ENCODE measurements at regions not wholly inside any gene's neighbourhood (a gene's known extent, or its start where the extent isn't known, plus 50 kb on each side); places are given as distances from the start of the nearest gene placed in this dataset.

DNA sequence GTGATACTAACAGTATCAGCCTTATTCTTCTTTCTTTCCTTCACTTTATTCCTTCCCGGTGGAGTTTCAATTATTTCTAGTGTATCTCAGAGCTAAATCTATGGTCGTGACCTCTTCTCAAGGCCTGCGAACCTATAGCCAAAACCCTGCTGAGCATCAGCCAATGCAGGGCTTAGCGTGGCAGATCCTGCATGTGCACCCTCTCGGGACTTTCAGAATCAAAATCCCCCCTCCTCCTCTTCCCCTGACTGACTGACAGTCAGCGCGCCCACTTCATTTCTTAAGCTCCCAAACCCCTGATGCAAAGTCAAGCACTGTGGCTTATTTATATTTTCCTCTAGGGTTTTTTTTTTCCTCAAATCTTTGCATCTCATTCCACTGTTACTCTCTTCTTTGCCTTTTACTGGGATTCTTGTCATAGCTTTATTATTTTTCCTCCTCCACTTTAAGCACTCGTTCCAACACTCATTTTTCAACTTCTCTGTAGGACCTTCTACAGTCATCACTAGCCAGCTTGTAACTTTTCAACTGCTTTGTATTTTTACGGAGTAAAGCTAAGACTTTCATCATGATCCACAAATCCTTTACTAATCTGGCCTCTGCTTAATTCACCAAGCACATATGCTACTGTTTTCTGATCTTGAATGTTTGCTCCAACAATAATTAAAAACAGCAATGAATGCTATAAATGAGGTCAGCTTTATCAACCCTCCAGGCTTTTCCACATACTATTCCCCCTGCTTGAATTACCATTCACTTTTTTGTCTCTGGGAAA lies 896.5 kb upstream of the PIK3C3 start:
- TF ChIP-seq POLR2AphosphoS5 (IDR thresholded peaks at IDR 0.05; ENCODE audit: low read depth, low read length) (no peak), FOXP2 (optimal IDR thresholded peaks at IDR 0.05; ENCODE audit: borderline replicate concordance, extremely low read depth, extremely low read length, insufficient read depth) (no peak)
- TF ChIP-seq, protein P1, sequence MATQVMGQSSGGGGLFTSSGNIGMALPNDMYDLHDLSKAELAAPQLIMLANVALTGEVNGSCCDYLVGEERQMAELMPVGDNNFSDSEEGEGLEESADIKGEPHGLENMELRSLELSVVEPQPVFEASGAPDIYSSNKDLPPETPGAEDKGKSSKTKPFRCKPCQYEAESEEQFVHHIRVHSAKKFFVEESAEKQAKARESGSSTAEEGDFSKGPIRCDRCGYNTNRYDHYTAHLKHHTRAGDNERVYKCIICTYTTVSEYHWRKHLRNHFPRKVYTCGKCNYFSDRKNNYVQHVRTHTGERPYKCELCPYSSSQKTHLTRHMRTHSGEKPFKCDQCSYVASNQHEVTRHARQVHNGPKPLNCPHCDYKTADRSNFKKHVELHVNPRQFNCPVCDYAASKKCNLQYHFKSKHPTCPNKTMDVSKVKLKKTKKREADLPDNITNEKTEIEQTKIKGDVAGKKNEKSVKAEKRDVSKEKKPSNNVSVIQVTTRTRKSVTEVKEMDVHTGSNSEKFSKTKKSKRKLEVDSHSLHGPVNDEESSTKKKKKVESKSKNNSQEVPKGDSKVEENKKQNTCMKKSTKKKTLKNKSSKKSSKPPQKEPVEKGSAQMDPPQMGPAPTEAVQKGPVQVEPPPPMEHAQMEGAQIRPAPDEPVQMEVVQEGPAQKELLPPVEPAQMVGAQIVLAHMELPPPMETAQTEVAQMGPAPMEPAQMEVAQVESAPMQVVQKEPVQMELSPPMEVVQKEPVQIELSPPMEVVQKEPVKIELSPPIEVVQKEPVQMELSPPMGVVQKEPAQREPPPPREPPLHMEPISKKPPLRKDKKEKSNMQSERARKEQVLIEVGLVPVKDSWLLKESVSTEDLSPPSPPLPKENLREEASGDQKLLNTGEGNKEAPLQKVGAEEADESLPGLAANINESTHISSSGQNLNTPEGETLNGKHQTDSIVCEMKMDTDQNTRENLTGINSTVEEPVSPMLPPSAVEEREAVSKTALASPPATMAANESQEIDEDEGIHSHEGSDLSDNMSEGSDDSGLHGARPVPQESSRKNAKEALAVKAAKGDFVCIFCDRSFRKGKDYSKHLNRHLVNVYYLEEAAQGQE (IDR thresholded peaks at IDR 0.05; ENCODE audit: insufficient read depth in 1 of 2, low read depth in 2 of 2, low read length in 2 of 2), result no peak

DNA sequence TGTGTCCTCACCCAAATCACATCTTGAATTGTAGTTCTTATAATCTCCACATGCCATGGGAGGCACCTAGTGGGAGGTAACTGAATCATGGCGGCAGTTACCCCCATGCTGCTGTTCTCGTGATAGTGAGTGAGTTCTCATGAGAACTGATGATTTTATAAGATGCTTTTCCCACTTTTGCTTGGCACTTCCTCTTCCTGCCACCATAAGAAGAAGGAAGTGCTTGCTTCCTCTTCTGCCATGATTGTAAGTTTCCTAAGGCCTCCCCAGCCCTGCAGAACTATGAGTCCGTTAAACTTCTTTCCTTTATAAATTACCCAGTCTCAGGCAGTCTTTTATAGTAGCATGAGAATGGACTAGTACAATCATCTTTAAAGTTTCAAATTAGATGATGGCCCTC lies 902.4 kb upstream of the PIK3C3 start:
- no peak for TF ChIP-seq POLR2AphosphoS5 (IDR thresholded peaks at IDR 0.05; ENCODE audit: low read depth, low read length)
- TF ChIP-seq FOXP2 (optimal IDR thresholded peaks at IDR 0.05; ENCODE audit: borderline replicate concordance, extremely low read depth, extremely low read length, insufficient read depth), result no peak
- TF ChIP-seq SIN3A (IDR thresholded peaks at IDR 0.05; ENCODE audit: borderline replicate concordance, insufficient read depth, low read length), result no peak
- TF ChIP-seq, protein P1 (IDR thresholded peaks at IDR 0.05; ENCODE audit: insufficient read depth in 1 of 2, low read depth in 2 of 2, low read length in 2 of 2), result no peak
- TF ChIP-seq TAF1 (IDR thresholded peaks at IDR 0.05; ENCODE audit: borderline replicate concordance, insufficient read depth, low read length), result no peak

DNA sequence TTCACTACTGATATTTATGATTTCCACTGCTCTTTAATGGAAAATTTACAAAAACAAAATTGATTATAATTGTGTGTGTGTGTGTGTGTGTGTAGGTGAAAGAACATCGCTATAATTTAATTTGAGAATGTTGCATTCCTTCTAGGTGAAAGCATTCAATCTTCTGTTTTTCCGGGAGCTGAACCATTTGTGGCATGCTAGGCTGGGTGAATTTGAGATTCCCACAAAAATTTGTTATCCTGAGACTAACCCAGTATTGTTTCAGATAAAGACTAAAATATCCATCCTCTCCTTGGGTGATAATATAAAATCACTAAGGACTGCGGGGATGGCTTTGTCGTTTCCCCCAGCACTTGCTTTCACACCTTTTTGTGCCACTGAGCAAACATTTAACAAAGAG lies 911.2 kb upstream of the PIK3C3 start:
- no peak for TF ChIP-seq TAF1 (IDR thresholded peaks at IDR 0.05; ENCODE audit: borderline replicate concordance, insufficient read depth, low read length)
- TF ChIP-seq, protein P1 (IDR thresholded peaks at IDR 0.05; ENCODE audit: insufficient read depth in 1 of 2, low read depth in 2 of 2, low read length in 2 of 2), result no peak
- TF ChIP-seq POLR2AphosphoS5 (IDR thresholded peaks at IDR 0.05; ENCODE audit: low read depth, low read length), result no peak
- no peak for TF ChIP-seq SIN3A (IDR thresholded peaks at IDR 0.05; ENCODE audit: borderline replicate concordance, insufficient read depth, low read length)
- no peak for TF ChIP-seq FOXP2 (optimal IDR thresholded peaks at IDR 0.05; ENCODE audit: borderline replicate concordance, extremely low read depth, extremely low read length, insufficient read depth)

DNA sequence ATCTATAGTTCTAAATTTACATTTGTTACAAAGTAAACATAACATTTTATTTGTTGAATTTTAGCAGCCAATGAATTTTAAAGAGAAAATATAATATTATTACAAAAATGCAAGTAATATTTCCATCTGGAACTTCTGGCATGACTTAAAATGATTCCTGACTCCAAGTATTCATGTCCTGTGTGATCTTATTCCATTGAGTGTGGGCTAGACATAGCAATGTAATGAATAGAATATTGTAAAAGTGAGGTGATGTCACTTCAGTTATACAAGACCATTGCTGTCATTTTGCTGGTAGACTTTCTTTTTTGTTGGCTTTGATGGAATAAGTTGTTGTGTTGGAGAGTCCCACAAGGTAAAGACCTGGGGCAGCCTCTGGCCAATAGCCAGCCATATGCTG lies 912.2 kb upstream of the PIK3C3 start:
- no peak for TF ChIP-seq FOXP2 (optimal IDR thresholded peaks at IDR 0.05; ENCODE audit: borderline replicate concordance, extremely low read depth, extremely low read length, insufficient read depth)
- TF ChIP-seq SIN3A (IDR thresholded peaks at IDR 0.05; ENCODE audit: borderline replicate concordance, insufficient read depth, low read length), result no peak
- TF ChIP-seq, protein P1 (IDR thresholded peaks at IDR 0.05; ENCODE audit: insufficient read depth in 1 of 2, low read depth in 2 of 2, low read length in 2 of 2), result no peak
- TF ChIP-seq TAF1 (IDR thresholded peaks at IDR 0.05; ENCODE audit: borderline replicate concordance, insufficient read depth, low read length), result no peak
- no peak for TF ChIP-seq POLR2AphosphoS5 (IDR thresholded peaks at IDR 0.05; ENCODE audit: low read depth, low read length)

Data from PFSK-1 (cell line).